HG03196 (cell line): ENCODE measurements at regions not wholly inside any gene's neighbourhood (a gene's known extent, or its start where the extent isn't known, plus 50 kb on each side); places are given as distances from the start of the nearest gene placed in this dataset.
"Not testable (repeated sequence)": the region's sequence is repeated elsewhere in the genome, so short reads cannot be mapped to it uniquely, and the experiment has no call there.

Source experiments
- ATAC-seq: cut with Tn5 transposase; IDR thresholded peaks from one replicate; pipeline ENCODE4 v1.9.1; 2021; ENCODE audit not compliant: unreplicated experiment

- no peak for ATAC-seq
Observed at GRCh38 chr5:9765419-9766140, 135.4 kb upstream of the TAS2R1 start.

DNA sequence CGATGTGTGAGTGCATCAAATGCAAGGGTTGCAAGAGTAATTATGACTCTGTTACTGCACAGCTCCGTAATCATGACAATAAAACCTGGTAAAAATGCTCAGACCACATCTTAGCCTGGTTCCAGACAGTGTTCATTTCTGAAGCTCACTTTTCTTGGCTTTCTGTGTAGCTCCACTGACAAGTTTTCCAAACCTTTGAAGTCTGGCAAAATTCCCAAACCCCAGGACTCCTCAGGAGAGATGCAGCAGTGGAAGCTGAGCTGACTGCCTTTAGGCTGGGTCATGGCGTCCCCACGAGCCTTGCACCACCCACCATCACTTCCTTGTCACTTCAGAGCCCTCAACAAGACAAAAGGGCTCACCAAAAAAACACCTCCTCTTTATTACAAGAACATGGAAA, 131.6 kb upstream of the TAS2R1 start:
- no peak for ATAC-seq

DNA sequence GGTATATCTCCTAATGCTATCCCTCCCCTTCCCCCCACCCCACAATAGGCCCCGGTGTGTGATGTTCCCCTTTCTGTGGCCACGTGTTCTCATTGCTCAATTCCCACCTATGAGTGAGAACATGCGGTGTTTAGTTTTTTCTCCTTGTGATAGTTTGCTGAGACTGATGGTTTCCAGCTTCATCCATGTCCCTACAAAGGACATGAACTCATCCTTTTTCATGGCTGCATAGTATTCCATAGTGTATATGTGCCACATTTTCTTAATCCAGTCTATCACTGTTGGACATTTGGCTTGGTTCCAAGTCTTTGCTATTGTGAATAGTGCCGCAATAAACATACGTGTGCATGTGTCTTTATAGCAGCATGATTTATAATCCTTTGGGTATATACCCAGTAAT, 122.5 kb upstream of the TAS2R1 start:
- not testable (repeated sequence) for ATAC-seq

DNA sequence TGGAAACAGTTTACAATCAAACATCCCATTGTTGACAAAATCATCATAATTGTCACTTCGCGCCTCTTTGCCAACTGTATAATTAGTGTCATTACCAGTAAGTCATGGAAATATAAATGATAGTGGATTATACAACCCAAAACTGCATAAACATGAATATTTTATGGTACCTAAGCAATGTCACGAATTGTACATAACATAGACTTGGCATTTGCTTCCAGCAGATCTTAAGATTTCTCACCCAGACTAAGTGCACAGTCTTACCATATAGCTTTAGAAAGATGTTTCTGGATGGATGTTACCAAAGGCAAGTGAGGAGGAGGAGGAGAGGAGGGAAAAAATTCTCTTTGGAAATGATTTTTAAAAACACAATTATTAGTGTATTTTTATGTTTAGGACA, 113.4 kb upstream of the TAS2R1 start:
- no peak for ATAC-seq

DNA sequence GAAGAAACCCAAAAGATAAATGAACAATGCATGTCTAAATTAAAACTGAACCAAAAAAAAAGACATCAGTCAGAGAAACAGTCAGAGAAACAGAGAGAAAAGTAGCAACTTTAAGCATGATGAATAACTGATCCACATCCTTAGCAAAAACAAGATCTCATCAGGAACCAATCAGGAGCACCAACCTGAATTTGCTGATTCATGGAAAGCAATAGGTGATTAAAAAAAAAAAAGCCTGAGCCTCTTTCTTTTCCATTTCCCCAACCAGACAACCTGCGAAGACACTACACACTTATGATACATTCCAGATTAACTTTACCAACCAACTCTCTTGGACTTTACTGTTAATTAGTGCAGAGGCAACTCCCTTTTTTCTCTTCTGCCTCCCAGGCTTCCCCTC, 112.7 kb upstream of the TAS2R1 start:
- ATAC-seq: no peak

GRCh38 chr5:9739135-9739534, 109.0 kb upstream of the TAS2R1 start:
- ATAC-seq: no peak

DNA sequence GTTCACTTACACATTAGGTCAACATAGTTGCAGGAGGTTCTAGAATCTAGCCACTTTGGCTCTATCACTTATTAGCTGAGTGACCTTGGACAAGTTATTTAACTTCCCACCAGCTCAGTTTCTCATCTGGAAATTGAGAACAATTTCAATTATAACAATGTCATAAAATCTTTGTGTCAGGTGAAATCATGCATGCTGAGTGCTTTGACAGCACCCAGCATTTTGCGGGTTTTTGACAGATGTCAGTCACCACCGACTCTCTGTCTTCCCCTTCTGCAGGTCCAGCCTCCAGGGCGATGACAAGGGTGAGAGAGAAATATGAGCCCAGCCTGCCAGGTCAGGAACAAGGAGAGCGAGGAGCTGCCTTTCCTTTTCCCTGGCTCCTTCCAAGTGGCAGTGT, 107.1 kb upstream of the TAS2R1 start:
- no peak for ATAC-seq

DNA sequence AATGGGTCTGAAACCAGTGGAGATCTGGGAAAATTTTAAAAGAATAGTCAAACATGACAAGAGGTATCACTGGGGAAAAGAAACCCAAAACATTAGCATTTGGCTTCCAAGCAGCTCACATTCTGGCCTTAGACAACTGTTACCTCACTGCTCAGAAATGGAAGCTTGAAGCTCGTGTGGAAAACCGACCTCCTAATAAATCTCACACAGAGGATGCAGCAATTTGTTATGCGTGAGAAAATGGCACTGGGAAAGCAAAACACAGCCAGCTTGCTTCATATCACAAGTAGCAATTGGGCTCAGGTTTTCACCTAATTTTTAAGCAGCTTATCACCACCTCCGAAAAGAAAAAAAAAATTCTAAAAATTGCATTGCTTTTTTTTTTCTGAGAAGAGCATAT, 103.3 kb upstream of the TAS2R1 start:
- no peak for ATAC-seq

DNA sequence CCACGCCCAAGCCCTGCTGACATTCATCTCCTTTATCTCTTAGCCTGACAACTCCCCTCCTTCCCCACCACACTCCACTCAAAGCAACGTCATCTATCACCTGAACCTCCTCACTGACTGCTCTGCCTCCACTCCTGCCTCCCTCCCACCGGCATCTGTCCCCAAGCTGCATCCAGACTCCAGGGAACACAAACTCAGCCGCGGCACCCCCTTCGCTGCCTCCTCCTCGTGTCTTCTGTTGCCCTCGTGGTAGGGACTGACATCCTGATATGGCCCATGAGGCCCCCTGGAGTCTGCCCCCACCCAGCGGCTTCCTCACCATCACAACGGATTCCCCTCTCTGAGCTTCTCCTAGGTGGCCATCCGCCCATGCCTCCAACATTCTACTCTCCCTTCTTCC, 101.0 kb upstream of the TAS2R1 start:
- ATAC-seq: no peak

- no peak for ATAC-seq
Observed at GRCh38 chr5:9728261-9728660, 98.1 kb upstream of the TAS2R1 start.

DNA sequence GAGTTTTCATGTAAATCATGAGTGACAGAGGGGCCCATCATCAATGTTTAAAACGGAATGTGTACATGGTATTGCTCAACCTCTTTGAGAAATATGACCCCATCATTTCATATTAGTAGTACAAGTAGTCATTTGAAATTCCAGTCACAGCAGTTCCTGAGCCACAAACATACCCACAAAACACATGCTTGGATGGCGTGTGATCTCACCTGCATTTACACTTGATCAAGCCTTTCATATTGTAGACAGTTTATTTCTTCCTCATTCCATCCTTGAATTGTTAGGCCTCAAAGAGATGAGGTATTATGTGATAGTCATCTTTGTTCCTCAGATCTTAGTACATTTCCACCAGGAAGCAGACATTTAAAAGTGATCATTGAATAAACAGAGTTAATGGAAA, 96.8 kb upstream of the TAS2R1 start:
- no peak for ATAC-seq

GRCh38 chr5:9725265-9725664, 95.1 kb upstream of the TAS2R1 start:
- ATAC-seq: not testable (repeated sequence)

DNA sequence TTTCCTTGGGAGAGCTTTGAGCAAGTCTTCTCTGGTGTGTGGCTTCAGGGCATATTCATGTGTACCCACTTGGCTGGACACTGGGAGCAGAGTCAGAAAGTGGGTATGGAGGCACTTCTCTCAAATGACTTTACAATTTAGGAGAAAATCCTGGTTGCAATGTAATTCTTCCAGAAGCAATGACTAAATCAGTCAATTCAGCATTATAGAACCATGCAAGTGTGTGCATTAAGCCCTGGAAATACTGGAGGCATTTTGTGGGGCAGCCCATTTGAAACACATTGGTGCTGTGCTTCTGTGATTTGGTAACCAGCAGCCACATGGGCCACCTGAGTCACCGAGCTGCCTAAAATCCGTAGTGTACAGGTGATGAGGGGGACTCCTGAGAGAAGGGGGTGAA, 94.6 kb upstream of the TAS2R1 start:
- no peak for ATAC-seq

- ATAC-seq: no peak
Observed at GRCh38 chr5:9722601-9723180, 92.5 kb upstream of the TAS2R1 start.

- no peak for ATAC-seq
Observed at GRCh38 chr5:9721161-9721560, 91.0 kb upstream of the TAS2R1 start.

DNA sequence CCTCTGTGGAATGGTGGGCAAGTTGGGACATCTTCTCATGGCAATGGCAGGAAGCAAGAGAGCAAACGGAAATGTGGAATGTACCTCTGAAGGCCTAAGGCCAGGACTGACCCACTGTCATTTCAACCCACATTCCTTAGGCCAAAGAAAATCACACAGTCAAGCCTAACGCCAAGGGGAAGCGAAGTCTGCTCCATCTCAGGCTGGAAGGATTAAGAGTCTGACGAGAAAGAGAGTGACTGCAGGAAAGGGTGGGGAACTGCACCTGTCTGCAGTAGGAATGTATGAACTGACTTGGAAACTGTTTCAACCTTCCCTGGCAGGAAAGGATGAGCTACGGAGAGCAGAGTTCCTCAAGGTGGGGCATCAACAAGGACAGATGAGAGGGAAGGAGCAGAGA, 90.2 kb upstream of the TAS2R1 start:
- no peak for ATAC-seq

DNA sequence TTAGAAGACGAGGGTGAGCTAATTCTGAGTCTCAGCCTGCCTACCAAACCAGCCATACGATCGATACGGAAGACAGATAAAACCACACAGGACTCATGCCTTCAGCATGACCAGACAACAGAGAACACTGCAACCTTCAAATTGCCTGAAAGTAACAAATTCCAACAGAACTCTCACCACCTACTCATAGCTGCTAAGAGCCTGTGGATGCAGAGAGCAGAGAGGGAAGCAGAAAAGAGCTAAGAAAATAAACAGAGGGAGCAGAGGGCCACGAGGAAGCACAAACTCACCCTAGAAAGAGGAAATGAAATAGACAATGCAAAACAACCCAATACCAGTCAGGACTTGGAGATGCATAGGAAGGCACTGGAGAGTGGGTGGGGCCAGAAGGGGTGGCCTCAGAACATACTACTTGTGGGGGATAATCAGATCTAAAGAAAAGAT, 86.7 kb upstream of the TAS2R1 start:
- ATAC-seq: no peak

GRCh38 chr5:9715891-9716335, 85.8 kb upstream of the TAS2R1 start:
- no peak for ATAC-seq

DNA sequence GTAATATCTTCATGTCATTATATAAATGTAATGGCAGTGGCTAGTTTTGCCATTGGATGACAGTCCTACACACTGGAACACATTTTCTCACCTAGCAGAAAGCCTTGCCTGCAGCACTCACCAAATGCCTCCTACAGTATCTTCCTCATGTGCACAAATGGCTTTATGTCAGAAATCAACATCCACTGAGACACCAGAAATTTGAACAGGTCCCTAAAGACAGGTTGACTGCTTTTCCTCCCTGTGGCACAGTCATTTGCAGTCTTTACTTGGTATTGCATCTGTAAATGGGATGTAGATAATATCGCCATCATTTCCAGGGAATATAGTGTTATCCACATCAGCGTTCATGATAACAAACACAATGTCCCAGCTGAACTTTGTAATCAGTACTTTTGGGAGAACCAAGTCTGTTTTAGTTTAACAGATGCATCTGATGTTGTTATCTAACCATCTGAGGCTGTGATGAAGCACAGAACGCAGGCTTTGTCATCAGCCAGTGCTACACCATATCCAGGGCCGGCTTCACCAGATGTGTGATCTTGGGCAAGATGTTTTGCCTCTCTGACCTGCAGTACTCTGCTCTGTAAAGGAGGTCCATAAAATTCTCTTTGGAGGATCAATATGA, 83.9 kb upstream of the TAS2R1 start:
- ATAC-seq: no peak

DNA sequence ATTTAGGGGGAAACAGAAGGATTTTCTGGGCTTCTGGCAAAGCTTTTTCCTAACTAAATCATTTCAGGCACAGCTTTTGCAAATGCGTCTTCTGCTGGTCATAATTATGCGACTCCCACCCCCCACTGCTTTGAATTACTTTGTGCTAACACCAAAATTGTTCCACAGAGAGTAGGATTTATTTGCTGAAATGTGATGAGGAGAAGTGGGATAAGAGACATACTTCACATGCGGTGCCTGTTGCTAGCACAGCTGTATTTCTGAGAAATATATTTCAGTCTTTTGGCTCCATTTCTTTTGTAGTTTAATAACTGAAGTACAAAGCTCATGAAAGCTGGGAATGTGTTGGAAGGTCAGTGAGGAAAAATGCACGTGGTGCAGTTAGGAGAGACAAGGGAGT, 83.2 kb upstream of the TAS2R1 start:
- ATAC-seq: no peak

GRCh38 chr5:9712911-9713310, 82.8 kb upstream of the TAS2R1 start:
- ATAC-seq: no peak

DNA sequence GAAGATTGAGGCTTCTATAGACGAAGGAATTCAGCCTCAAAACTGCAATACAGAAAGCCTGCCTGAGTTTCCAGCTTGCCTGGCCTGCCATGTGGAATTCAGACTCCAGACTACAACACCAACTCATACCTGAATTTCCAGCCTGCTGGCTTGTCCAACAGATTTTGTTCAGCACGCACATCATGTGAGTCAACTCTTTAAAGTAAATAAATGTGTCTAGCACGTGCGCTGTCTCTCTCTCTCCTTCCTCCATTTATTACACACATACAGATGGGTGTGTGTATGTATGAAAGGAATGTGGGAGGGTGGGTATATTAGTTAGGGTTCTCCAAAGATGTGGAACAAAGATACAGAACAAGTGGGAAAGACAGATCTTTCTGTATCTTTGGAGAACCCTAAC, 82.4 kb upstream of the TAS2R1 start:
- ATAC-seq: no peak
